HG03066 (cell line): ENCODE measurements at regions not wholly inside any gene's neighbourhood (a gene's known extent, or its start where the extent isn't known, plus 50 kb on each side); places are given as distances from the start of the nearest gene placed in this dataset.
"Not testable (repeated sequence)": the region's sequence is repeated elsewhere in the genome, so short reads cannot be mapped to it uniquely, and the experiment has no call there.

ENCODE experiments used
- ATAC-seq: cut with Tn5 transposase; IDR thresholded peaks from one replicate; pipeline ENCODE4 v1.9.1; 2021; ENCODE audit warnings: low read depth; ENCODE audit not compliant: unreplicated experiment

DNA sequence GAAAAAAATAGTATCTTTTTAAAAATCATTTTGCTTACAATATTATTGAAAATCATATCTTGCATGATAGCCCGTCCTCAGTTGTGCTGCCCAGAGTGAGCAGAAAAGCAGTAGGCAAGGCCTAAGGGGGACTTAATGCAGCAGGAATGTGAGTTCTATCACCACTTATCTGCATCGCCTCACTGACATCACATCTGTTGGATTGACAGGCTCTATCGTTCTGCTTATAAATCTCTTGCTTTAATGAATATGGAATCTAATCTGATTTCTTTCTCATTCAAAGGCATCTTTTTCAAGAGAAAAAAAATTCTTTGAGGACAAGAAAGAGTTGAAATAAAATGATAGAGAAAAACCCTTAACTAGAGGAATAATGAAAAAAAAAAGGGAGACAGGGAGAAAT, 249.9 kb downstream of the PAPSS1 start:
- no peak for ATAC-seq

DNA sequence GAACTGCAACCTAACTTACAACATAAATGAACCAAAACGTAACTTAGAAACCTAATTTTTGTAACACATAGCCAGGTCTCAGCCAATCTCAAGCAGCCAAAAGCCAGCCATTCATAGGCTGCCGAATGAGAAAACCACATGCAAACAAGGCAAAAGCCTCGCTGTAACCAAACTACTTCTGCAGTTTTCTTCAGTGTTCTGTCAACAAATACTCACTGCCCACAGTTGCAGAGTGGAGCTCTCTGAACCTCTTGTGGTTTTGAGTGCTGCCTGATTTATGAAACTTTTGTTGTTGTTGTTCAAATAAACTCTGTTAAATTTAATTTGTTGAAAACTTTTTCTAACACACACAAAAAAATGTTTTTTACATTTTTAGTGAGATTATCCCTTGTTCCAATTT, 251.2 kb downstream of the PAPSS1 start:
- no peak for ATAC-seq

DNA sequence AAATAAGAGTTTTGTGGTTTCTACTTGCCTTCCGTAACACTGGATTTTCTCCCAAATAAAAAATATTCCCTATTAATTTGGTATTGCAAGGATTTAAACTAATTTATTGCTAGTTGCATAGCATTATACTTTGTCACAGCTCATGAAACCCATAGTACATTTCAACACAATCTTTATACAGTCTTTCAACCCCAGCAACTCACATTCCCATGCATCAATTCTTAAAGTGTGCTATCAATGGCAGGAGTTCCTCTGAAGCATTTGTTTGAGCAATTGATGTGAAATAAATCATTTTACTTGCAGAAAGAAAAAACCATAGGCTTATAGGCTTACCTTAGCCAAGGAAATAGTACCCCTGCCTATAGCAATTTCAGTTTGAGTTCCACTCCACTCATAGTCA, 251.9 kb downstream of the PAPSS1 start:
- ATAC-seq: no peak

DNA sequence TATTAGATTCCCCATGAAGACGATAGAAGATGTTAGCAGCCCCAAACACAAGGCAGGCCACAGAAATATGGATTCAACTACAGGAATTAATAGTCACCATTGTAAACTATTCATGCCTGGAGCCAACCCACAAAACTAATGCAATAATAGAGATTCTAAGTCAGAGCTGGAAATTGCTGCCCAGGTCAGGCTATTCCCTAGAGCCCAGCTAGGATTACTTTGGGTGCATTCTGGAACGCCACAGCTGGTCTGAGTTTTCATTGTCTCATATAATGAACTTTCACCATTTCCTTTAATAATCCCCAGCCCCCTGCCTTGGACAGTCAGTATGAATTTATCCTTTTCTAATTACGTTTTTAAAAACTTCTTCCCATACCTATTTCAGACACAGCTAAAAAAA, 252.6 kb downstream of the PAPSS1 start:
- no peak for ATAC-seq

DNA sequence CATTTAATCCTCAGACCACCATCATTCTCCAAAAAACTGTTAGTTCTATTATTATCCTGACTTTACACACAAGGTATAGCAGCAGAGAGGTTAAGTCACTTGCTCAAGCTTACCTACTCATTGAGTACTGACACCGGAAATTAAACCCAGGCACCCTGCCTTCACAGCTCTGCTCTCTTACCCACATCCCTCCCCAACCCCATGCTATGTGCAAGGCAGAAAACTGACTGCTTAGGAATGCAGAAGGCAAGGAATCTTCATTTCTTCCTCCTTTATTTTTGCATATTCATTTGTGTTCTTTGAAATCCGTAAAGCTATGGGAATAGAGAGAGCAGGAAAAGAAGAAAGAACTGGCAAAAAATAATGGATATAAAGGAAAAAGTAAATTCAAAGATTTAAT, 261.8 kb downstream of the PAPSS1 start:
- no peak for ATAC-seq

DNA sequence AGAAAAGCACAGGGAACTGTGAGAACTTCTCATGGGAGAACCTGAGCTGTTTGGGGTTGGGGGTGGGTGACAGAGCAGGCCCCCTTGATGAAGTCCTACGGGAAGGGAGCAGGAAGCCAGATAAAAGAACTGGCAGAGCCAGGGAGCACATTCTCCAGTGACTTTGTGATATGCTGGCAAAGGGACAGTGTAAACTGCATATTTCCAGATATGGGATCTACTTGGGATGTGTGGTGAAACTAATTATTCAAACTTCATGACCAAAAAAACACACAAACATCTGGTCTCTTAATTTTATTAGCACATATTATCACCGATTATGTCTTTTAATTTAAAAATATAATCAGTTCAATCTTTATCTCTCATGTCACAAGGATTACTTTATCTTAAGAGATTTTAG, 266.0 kb downstream of the PAPSS1 start:
- no peak for ATAC-seq

DNA sequence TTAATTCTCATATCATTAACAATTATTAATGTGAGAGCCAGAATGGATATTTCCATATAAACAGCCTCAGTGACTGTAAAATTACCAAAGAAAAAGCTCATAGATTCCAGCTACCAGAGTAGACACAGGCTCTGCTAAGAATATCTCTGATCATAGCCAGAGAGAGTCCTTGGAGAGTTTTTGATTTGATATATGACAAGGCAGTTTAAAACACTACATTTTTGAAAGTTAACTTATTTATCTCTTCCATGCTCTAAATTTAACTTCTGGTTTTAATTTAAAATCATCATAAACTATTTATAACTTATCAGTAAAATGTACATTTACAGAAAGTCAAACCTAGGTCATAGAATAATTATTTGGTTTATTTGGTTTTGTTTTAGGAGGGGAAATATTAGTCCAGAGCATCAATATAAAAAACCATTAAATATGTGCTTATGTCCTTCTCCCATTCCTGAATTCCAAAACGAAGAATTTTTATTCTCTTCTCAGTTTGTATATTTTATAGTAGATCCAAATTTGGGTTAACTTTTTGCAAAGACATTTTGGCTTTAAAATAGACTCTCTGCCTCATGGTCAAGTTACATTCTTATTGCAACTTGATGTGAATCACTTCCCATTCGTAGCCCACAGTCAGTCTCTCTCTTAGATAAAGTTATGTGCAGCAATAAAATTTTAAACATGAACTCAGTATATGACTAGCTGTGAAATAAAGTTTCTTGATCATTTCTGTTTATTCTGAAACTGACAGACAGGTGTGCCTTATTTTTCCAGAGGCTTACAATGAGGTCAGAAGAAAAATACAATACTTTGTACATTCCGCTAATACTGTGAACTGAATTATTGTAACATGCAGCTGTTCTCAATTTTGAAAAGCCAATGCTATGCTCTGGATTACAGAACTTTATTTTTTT, 267.1 kb downstream of the PAPSS1 start:
- ATAC-seq: no peak

DNA sequence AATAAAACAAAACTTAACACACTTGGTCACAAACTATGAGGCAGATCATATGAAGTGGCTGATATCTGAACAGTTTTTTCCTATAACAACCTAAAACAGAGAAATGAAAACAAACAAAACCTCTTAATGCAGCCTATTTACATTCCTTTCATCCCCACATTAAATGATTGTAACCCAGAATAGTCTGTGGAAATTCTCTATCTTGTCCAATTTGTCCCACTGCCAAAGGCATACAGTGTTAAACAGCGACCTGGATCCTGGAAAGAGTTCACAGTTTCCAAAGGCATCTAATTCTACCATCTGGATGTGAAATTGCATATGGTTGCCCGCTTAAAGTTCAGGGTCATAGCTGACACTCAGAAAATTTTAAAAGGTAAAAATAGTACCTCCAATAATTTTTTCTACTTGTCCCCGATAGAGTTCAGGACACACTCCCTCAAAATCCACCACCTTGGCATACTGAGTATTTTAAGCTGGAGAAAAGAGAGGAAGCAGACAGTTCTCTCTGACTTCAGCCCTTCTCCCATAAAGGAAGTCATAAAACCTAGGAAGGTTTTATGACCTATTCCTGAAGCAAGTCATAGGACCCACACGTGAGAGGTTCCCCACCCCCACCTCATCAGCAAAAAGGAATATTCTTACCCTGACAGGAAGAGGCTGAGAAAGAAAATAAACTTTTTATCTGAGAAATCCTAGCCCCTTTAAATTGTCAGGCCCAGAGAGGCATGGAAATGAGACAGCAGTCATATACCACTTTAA, 270.2 kb downstream of the PAPSS1 start:
- ATAC-seq: no peak

DNA sequence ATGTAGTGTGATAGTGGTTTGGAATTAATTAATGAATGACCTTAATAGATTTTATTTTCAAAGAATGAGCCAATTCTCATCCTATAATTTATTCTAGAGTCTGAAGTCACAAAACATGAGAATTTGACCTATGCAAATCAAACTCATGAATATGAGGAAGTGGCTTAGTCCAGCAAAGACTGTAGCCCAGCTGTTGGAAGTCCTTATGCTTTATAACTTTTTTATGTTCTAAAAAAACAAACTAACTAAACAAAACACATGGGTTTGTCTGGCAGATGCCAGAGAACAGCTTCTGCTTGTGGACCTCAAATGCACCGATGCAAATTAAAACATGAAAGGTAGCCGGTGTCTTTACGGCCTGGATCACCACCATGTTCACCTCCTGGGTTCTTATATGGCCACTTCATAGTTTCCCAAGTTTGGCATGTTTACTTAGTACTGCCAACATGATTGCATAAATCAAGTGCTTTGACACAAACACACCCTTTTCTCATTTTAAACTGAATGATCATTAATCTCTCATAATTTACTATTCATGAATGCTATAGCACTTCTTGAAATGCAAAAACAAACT, 277.4 kb downstream of the PAPSS1 start:
- no peak for ATAC-seq

DNA sequence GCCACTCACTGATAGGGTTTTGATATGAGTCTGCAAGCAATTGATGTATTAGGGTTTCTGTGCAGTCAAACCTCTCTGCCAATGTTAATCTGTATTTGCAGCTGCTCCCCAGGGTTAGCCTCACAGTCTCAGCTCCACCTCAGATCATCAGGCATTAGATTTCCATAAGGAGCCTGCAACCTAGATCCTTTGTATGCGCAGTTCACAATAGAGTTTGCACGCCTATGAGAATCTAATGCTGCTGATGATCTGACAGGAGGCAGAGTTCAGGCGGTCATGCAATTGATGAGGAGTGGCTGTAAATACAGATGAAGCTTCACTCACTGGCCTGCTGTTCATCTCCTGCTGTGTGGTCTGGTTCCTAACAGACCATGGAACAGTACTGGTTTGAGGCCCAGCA, 280.6 kb downstream of the PAPSS1 start:
- ATAC-seq: no peak

DNA sequence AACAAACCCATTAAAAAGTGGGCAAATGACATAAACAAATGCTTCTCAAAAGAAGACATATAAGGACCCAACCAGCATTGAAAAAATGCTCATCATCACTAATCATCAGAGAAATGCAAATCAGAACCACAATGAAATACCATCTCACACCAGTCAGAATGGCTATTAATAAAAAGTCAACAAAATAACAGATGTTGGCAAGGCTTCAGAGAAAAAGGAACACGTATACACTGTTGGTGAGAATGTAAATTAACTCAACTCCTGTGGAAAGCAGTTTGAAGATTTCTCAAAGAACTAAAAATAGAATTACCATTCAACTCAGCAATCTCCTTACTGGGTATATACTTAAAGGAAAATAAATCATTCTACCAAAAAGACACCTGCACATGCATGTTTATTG, 283.6 kb downstream of the PAPSS1 start:
- not testable (repeated sequence) for ATAC-seq

DNA sequence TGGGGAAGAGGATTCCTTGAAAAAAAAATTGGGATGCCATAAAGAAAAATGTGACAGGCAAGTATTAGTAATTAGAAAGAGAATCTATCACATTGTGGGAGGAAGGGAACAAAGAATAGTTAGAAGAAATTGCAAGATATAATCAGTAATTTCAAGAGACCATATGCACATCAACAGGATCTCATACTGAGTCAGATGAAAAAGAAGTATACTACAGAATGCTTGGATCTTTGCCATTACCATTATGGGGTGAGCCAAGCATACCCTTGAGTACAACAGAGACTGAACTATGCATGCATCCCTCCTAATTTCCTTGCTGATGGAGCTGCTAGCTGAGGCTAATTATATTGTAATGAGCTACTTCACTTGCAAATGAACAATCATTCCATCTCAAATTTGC, 287.6 kb downstream of the PAPSS1 start:
- ATAC-seq: no peak

DNA sequence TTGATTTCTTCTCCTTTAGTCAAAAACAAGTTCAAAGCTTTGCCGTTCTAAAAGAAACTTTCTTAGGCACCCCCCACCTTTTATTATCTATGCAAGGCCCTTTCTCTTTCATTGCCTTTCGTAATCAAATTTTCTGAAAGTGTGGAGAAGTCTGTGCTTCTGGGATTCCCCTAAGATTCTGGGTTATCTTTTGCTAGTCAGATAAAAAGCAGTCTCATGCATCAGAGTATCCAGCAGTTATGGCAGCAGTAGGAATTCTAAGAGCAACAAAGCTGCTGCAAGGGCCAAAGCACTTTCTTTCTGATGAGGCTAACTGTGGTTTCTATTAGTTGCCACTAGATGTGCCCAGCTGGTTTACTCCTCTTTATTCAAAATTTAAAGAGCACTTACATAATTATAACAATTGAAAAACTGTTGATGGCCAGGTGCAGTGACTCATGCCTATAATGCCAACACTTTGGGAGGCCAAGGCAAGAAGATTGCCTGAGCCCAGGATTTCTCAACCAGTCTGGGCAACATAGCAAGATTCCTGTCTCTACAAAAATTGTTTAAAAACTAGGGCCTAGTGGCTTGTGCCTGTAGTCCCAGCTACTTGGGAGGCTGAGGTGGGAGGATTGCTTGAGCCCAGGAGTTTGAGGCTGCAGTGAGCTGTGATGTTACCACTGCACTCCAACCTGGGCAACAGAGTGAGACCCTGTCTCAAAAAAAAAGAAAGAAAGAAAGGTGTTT, 296.2 kb downstream of the PAPSS1 start:
- ATAC-seq: no peak

DNA sequence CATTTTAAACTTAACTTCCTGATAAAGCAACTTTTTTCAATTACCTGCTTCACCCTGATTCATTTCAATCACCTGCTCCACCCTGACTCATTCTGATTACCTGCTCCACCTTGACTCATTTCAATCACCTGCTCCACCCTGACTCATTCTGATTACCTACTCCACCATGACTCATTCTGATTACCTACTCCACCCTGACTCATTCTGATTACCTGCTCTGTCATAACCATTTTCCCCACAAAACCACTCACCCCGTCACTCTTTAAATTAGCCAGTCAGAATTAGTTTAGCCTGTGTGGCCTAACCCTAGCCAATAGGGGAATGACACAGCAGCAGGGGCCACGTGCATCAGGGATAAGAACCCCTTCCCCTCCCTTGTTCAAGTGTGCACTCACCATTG, 300.5 kb downstream of the PAPSS1 start:
- ATAC-seq: not testable (repeated sequence)

DNA sequence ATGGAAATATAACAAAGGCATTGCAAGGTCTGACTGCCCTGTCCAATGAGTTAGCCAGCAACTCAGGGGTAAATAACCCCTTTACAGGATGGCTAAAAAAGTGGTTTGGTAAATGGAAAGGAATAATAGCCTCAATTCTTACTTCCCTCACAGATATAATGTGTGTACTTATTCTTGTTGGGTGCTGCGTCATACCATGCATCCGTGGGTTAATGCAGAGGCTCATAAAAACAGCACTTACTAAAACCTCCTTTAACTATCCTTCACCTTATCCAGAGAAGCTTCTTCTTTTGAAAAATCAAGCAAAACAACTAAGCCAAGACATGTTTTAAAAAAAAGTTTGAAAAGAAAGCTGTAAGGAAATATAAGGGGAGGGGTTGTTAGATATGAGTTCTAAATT, 301.0 kb downstream of the PAPSS1 start:
- ATAC-seq: no peak

DNA sequence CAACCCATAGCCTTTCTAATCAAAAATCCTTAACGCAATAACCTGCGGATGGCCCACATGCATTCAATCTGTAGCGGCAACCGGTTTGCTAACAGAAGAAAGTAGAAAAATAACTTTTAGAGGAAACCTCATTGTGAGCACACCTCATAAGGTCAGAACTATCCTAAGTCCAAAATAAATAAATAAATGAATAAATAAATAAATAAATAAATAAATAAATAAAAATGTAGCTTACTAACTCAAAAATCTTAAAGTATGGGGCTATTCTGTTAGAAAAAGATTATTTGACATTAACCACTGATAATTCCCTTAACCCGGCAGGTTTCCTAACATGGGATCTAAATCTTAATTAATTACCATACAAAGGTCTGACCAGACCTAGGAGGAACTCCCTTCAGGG, 304.5 kb downstream of the PAPSS1 start:
- ATAC-seq: not testable (repeated sequence)

DNA sequence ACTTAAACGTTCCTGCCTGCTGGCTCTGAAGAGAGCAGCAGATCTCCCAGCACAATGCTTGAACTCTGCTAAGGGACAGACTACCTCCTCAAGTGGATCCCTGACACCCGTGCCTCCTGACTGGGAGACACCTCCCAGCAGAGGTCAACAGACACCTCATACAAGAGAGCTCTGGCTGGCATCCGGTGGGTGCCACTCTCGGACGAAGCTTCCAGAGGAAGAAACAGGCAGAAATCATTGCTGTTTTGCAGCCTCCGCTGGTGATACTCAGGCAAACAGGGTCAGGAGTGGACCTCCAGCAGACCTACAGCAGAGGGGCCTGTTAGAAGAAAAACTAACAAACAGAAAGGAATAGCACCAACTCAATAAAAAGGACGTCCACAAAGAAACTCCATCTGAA, 310.2 kb downstream of the PAPSS1 start:
- not testable (repeated sequence) for ATAC-seq

DNA sequence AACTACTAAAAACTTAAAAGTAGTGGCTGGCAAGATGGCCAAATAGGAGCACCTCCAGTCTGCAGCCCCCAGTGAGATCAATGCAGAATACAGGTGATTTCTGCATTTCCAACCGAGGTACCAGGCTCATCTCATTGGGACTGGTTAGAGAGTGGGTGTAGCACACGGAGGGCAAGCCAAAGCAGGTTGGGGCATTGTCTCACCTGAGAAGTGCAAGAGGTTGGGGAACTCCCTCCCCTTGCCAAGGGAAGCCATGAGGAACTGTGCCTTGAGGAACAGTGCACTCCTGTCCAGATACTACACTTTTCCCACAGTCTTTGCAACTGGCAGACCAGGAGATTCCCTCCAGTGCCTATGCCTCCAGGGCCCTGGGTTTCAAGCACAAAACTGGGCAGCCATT, 311.1 kb downstream of the PAPSS1 start:
- no peak for ATAC-seq

DNA sequence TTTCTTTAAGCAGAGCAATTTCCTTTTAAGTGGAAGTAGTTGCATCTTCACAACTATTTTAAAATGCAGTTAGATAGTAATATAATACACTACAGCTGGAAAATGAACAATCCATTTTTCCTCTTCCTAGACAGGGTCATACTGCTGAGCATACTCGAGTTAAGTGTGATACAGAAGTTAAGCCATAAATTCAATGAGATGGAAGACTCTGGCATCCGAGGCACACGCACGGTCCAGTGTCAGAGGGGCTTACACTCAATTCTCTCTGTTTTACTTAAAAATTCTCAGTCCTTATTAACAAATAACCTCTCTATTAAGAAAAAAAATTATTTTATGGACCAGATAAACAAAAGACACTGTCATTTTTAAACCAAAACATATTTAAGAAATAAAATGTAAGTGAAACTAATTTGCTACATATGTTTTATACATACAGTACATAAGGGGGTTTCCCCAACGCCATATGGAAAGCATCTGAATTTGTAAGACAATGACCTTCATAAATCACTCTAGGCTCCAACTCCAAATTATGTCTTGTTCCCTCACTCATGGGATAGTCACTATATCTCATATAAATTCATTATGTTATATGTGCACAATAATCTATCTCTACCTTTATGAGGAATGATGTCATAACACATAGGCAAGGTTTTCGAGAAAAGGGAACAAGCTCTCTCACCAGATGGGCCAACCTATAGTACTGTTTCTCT, 315.3 kb downstream of the PAPSS1 start:
- no peak for ATAC-seq

DNA sequence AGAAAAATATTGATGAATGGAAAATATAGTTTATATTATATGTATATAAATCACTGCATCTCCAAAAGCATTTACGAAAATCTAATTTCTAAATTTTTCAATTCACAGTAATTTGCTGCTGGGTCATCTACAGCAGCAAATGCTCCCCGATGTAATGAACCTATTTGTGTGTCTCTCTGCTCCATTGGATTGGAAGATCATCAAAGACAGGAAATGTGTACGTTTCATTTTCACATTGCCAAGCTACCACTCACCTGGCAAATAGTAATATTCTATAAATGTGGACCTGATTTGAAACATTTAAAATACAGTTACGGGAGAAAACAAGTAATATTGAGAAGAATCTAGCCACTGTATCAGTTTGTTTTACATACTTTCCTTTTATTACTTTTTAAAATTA, 317.7 kb downstream of the PAPSS1 start:
- no peak for ATAC-seq
